ENCODE measurements at regions not wholly inside any gene's neighbourhood (a gene's known extent, or its start where the extent isn't known, plus 50 kb on each side); places are given as distances from the start of the nearest gene placed in this dataset.

GRCh38 chr5:156135531-156135930 lies 191.4 kb upstream of the SGCD start:
- no peak for DNase-seq (ENCODE audit: low read depth in 2 of 2)

- DNase-seq (ENCODE audit: low read depth in 2 of 2) = no peak
Observed at GRCh38 chr5:156137071-156137869, 189.7 kb upstream of the SGCD start.

- DNase-seq (ENCODE audit: low read depth in 2 of 2) = no peak
Observed at GRCh38 chr5:156142867-156143266, 184.1 kb upstream of the SGCD start.

DNA sequence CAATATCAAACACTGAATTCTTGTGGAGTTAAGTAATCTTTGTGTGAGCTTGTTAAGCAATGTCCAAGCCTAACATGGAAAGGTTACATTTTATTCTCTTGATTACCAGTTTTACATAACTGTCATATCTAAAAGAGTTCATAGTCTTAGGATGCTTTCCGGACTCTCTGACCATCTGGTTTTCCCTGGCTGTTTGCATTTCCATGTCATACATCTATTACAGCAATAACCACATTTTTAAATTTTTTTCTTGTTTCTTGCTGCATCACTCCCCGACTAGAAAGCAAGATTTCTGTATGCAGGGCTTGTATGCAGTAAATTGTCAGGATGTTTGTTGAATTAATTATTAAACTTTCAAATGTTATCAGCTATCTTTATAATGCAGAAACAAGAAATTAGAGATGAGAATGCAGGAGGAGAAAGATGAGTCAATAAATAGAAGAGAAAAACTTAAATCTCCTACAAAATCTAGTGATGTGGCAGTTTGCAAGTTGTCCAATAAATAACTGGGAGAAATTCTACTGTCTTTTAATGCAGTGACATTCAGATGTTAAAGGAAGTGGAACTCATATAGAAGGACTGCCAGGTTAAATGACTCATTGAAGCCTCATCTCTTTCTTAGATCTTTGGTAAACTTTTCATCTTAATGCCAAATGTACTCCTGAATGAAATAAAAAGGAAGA lies 179.6 kb upstream of the SGCD start:
- no peak for DNase-seq (ENCODE audit: low read depth in 2 of 2)

DNA sequence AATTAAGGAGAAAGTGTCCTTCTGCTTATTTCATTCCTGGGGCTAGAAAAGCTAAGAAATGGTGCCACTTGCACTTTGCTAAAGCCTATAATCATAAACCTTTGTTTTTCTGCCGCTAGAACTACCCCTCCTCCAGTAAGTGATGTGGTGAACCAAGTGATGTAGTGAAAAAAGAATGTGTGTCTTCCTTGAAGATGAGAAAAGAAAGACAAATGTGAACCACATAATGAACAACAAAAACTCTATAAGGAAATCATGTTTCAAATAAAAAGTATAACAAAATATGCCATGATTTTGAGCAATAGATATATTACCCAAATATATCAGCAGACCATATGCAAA lies 179.0 kb upstream of the SGCD start:
- no peak for DNase-seq (ENCODE audit: low read depth in 2 of 2)

- no peak for DNase-seq (ENCODE audit: low read depth in 2 of 2)
Observed at GRCh38 chr5:156148301-156148700, 178.7 kb upstream of the SGCD start.

DNA sequence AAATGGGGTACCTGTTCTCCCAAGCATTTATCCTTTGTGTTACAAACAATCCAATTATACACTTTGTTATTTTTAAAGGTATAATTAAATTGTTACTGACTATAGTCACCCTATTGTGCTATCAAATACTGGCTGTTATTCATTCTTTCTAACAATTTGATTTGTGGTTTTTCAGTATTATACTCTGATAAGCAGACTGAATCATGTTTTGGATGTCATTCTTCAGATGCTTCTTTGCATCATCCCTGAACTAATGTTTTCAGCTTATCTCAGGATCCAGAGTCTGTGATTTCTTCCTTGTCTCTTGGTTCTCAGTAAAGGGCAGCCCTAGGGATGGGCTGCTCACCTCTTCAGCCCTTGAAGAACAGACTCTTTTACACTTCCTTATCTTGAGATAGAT lies 177.8 kb upstream of the SGCD start:
- no peak for DNase-seq (ENCODE audit: low read depth in 2 of 2)

GRCh38 chr5:156153602-156154001 lies 173.4 kb upstream of the SGCD start:
- DNase-seq (ENCODE audit: low read depth in 2 of 2) = no peak

DNA sequence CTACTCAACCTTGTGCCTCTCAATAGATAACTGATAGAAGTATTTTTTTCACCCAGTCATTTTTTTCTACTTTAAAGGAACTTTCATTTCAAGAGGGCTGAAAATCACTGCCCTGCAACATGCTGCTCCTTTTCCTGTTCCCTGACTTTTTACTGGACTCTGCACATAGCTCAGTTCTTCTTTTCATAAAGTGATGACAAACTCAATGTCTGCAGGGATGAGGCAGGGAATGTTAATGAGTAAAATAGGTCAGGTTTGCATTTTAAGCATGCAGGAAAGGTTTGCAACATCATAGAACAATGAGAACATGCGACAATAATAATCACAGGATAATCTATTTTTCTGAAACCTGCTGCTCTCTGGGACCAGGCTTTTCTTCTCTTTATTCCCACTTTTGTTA lies 172.2 kb upstream of the SGCD start:
- no peak for DNase-seq (ENCODE audit: low read depth in 2 of 2)

- DNase-seq (ENCODE audit: low read depth in 2 of 2) = no peak
Observed at GRCh38 chr5:156155598-156155997, 171.4 kb upstream of the SGCD start.

- no peak for DNase-seq (ENCODE audit: low read depth in 2 of 2)
Observed at GRCh38 chr5:156164306-156164705, 162.7 kb upstream of the SGCD start.

DNA sequence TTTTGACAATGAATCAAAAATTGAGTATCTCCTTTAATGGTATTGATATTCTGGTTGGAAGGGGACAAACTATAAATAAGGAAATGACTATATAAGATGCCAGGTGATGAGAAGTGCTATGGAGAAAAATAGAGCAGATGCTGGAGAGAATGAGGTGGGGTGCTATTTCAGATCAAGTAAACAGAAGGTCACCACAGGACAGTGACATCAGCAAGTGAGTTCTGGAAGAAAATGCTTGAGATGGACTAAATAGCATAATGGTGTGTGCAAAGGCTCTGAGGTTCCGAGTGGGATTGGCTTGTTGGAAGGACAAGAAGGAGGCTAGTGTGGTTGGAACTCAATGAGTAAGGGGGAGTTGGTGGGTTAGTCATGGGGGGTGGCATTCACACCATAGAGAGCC lies 157.5 kb upstream of the SGCD start:
- no peak for DNase-seq (ENCODE audit: low read depth in 2 of 2)

- DNase-seq (ENCODE audit: low read depth in 2 of 2) = no peak
Observed at GRCh38 chr5:156170351-156170961, 156.5 kb upstream of the SGCD start.

- DNase-seq (ENCODE audit: low read depth in 2 of 2) = no peak
Observed at GRCh38 chr5:156174225-156174624, 152.7 kb upstream of the SGCD start.

DNA sequence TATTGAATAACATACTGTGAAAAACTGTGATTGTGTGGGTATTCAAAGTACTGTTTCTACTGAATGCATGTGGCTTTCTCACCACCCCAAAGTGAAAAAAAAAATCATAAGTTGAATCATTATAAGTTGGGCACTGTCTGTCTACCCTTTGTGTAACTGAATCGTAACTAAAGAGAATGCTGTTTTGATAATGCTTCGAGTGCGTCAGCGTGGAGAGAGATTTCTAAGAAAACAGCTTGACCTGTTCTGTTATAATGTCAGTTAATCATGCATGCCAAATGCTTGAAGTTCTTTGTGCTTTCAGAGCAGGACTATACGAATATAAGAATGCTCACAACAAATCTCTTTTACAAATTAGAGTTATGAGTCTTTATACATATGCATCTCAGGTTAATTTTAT lies 148.8 kb upstream of the SGCD start:
- DNase-seq (ENCODE audit: low read depth in 2 of 2) = no peak

DNA sequence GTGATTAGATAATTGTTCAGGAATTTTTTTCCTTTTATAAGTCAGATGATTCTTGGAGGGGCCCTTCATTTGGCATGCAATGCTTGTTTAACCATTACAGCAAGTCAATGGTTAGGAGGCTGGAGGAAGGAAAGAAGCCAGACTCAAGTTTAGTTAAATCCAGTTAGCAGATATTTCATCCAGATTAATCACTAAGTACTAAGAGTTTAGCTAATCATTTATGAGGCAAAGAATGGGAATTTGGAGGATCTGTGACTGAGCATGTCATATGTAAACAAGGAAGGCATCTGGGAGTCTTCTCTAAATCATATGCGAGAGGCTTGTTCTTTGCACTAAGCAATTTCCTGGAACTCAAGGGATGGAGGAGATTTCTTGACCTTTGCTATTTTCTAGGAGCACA lies 145.3 kb upstream of the SGCD start:
- no peak for DNase-seq (ENCODE audit: low read depth in 2 of 2)

DNA sequence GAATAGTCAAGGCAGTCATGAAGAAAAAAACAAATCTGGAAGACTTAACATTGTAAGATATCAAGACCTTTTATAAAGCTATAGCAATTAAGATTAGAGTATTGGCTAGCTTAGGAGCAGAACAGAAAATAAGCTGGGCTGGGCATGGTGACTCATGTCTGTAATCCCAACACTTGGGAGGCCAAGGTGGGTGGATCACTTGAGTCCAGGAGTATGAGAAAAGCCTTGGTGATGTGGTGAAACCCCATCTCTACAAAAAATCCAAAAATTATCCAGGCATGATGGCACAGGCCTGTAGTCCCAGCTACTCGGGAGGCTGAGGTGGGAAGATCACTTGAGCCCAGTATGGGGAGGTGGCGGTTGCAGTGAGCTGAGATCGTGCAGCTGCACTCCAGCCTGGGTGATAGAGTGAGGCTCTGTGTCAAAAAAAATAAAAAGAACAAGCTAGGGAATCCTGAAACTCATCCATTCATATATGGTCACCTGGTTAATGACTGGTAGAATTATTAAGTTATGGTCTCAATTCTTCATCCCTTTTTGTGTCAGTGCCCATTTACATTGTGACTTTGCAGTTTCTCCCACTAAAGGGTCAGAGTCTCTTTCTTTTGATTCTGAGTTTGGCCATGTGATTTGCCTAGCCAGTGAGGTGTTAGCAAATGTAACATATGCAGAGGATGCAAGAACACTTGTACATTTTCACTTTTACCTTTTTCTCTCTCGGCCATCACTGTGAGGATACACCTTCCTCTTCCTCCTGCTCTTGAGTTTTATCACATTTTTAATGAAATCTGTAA lies 144.6 kb upstream of the SGCD start:
- DNase-seq (ENCODE audit: low read depth in 2 of 2) = no peak

GRCh38 chr5:156186760-156187159 lies 140.2 kb upstream of the SGCD start:
- no peak for DNase-seq (ENCODE audit: low read depth in 2 of 2)

DNA sequence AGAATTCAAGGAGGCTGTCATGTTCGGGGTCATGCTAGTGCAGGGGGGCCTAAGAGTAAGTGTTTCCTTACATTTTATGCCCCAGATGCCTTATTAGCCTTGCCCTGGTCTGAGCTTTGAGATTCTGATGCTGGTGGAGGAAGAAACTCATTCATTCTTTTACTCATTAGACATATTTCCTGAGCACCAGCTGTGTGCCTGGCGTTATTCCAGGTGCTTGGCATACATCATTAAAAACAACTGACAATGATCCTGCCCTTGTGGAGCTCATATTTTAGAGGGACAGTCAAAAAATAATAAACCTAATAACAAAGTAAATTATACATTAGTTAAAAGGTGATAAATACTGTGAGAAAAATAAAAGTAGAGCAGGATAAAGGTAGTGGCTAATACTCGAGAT lies 138.9 kb upstream of the SGCD start:
- DNase-seq (ENCODE audit: low read depth in 2 of 2) = no peak

DNA sequence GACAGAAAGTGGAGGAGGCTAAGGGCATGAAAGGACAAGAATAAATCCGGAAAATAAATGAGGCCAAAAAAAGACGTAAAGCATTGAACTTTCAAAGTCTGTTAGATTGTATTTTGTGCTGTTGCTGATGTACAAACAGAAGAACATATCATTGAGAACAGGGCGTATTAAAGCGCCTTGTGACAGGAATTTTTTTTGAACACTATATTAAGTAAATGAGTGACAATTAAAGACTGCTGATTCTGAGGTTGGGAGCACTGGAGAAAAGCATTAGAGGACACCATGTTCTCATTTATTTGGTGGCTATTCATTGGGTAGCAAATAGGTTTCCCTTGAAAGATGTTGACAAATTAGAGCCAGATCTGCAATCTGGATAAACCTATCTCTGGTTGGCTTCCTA lies 137.3 kb upstream of the SGCD start:
- DNase-seq (ENCODE audit: low read depth in 2 of 2) = no peak

- DNase-seq (ENCODE audit: low read depth in 2 of 2) = no peak
Observed at GRCh38 chr5:156191547-156191946, 135.4 kb upstream of the SGCD start.

GRCh38 chr5:156197042-156197635 lies 129.8 kb upstream of the SGCD start:
- DNase-seq (ENCODE audit: low read depth in 2 of 2) = no peak

All from stimulated activated CD8-positive, alpha-beta memory T cell treated with anti-CD3 and anti-CD28 coated beads, Interleukin-2, amount 100 ng/mL, for 48 hours (primary cell).